ENCODE measurements at regions not wholly inside any gene's neighbourhood (a gene's known extent, or its start where the extent isn't known, plus 50 kb on each side); places are given as distances from the start of the nearest gene placed in this dataset.

DNA sequence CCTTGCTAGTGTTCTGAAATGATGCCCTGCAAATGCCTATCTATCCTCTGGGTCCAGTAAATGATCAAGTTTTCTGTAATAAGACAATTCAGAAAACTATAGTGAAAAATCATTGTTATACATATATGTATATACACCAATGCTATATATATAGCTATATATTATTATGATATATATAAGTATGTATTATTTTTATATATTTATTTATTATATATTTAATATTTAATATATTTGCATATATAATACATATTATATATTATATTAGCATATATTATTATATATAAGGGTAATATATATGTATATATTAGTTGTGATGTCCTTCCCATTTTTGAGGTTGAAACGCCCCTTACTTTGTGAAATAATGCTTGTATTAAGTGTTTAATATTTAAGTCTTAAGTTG is 181.4 kb upstream of the CACNA2D1 start:
- Histone ChIP-seq H4K91ac (ENCODE audit: low read depth, low read length) (no peak overlapping the region), H3K79me1 (ENCODE audit: low read length) (no peaks in the 10 kb centered on the region), H3K27ac (ENCODE audit: low read depth, low read length) (no peak overlapping the region), H2AK5ac (ENCODE audit: low read length) (no peak overlapping the region), H3K4me2 (ENCODE audit: low read length) (no peak overlapping the region), H3K23ac (ENCODE audit: low read length) (no peak overlapping the region), H3K9me3 (ENCODE audit: insufficient read depth, low read depth, low read length) (no peaks in the 10 kb centered on the region), H3K4me3 (ENCODE audit: low read depth, low read length) (no peak overlapping the region), H3K79me2 (ENCODE audit: control insufficient read depth, insufficient read depth, low read length, poor library complexity) (no peaks in the 10 kb centered on the region), H3K4ac (ENCODE audit: low read depth, low read length) (no peak overlapping the region), H4K12ac (ENCODE audit: low read depth, low read length) (no peak overlapping the region), H3K9ac (ENCODE audit: low read length) (no peak overlapping the region), H2BK5ac (ENCODE audit: low read depth, low read length, poor library complexity) (no peak overlapping the region), H3K36me3 (ENCODE audit: control insufficient read depth in 1 of 2, insufficient read depth in 2 of 2, low read length in 2 of 2) (no peaks in the 10 kb centered on the region), H3K18ac (ENCODE audit: low read length) (no peak overlapping the region), H4K8ac (ENCODE audit: low read depth, low read length) (no peak overlapping the region), H3K14ac (ENCODE audit: low read length) (no peak overlapping the region), H2BK12ac (ENCODE audit: low read length) (no peak overlapping the region), H2AFZ (ENCODE audit: insufficient read depth, low read length, poor library complexity) (no peak overlapping the region), H3K27me3 (ENCODE audit: insufficient read depth, low read length) (no peaks in the 10 kb centered on the region), H2BK120ac (ENCODE audit: insufficient read depth, low read length, poor library complexity) (no peak overlapping the region), H3K4me1 (ENCODE audit: control insufficient read depth in 1 of 2, insufficient read depth in 2 of 2, low read length in 2 of 2) (no peaks in the 10 kb centered on the region)
- no peak for DNase-seq
- no CpG with 5 or more reads among the region's 1 CpG for WGBS (ENCODE audit: extremely low coverage, insufficient coverage, insufficient read length)

GRCh38 chr7:82624337-82624736 is 180.8 kb upstream of the CACNA2D1 start:
- Histone ChIP-seq H3K79me2 (ENCODE audit: control insufficient read depth, insufficient read depth, low read length, poor library complexity) (no peaks in the 10 kb centered on the region), H4K91ac (ENCODE audit: low read depth, low read length) (no peak overlapping the region), H3K27me3 (ENCODE audit: insufficient read depth, low read length) (no peaks in the 10 kb centered on the region), H2AFZ (ENCODE audit: insufficient read depth, low read length, poor library complexity) (no peak overlapping the region), H3K23ac (ENCODE audit: low read length) (no peak overlapping the region), H2AK5ac (ENCODE audit: low read length) (no peak overlapping the region), H2BK120ac (ENCODE audit: insufficient read depth, low read length, poor library complexity) (no peak overlapping the region), H3K4ac (ENCODE audit: low read depth, low read length) (no peak overlapping the region), H3K27ac (ENCODE audit: low read depth, low read length) (no peak overlapping the region), H4K12ac (ENCODE audit: low read depth, low read length) (no peak overlapping the region), H3K9ac (ENCODE audit: low read length) (no peak overlapping the region), H3K4me3 (ENCODE audit: low read depth, low read length) (no peak overlapping the region), H3K4me2 (ENCODE audit: low read length) (no peak overlapping the region), H3K79me1 (ENCODE audit: low read length) (no peaks in the 10 kb centered on the region), H3K9me3 (ENCODE audit: insufficient read depth, low read depth, low read length) (no peaks in the 10 kb centered on the region), H3K18ac (ENCODE audit: low read length) (no peak overlapping the region), H4K8ac (ENCODE audit: low read depth, low read length) (no peak overlapping the region), H3K4me1 (ENCODE audit: control insufficient read depth in 1 of 2, insufficient read depth in 2 of 2, low read length in 2 of 2) (no peaks in the 10 kb centered on the region), H2BK5ac (ENCODE audit: low read depth, low read length, poor library complexity) (no peak overlapping the region), H2BK12ac (ENCODE audit: low read length) (no peak overlapping the region), H3K36me3 (ENCODE audit: control insufficient read depth in 1 of 2, insufficient read depth in 2 of 2, low read length in 2 of 2) (no peaks in the 10 kb centered on the region), H3K14ac (ENCODE audit: low read length) (no peak overlapping the region)
- DNase-seq: no peak
- no CpG with 5 or more reads among the region's 2 CpGs for WGBS (ENCODE audit: extremely low coverage, insufficient coverage, insufficient read length)

DNA sequence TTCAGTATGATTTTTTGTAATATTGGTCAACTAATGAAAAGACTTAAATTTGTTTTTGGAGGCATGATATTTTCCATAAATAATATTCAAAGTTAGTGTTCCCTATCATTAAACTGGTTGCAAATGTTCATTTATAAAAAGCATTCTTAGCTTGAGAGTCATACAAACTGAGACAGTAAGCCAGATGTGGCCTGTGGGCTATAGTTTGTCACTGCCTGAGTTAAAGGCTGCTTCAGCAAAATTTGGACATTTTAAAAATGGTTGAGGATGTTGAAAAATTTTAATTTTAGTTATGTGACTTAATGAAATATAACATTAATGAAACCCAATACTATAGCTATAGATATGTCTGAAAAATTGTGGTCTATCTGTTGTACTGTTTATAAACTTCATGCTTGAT is 180.2 kb upstream of the CACNA2D1 start:
- no peaks in the 10 kb centered on the region for H3K9me3 ChIP-seq (ENCODE audit: insufficient read depth, low read depth, low read length)
- no peak overlapping the region for H2BK5ac ChIP-seq (ENCODE audit: low read depth, low read length, poor library complexity)
- no peak overlapping the region for H3K23ac ChIP-seq (ENCODE audit: low read length)
- H3K36me3 ChIP-seq (ENCODE audit: control insufficient read depth in 1 of 2, insufficient read depth in 2 of 2, low read length in 2 of 2): no peaks in the 10 kb centered on the region
- H3K14ac ChIP-seq (ENCODE audit: low read length): no peak overlapping the region
- H3K4ac ChIP-seq (ENCODE audit: low read depth, low read length): no peak overlapping the region
- no peak overlapping the region for H3K4me3 ChIP-seq (ENCODE audit: low read depth, low read length)
- no peak overlapping the region for H3K18ac ChIP-seq (ENCODE audit: low read length)
- H4K12ac ChIP-seq (ENCODE audit: low read depth, low read length): no peak overlapping the region
- no peak overlapping the region for H2AK5ac ChIP-seq (ENCODE audit: low read length)
- H2BK120ac ChIP-seq (ENCODE audit: insufficient read depth, low read length, poor library complexity): no peak overlapping the region
- no peaks in the 10 kb centered on the region for H3K79me2 ChIP-seq (ENCODE audit: control insufficient read depth, insufficient read depth, low read length, poor library complexity)
- no peak overlapping the region for H2AFZ ChIP-seq (ENCODE audit: insufficient read depth, low read length, poor library complexity)
- DNase-seq: no peak
- H3K27me3 ChIP-seq (ENCODE audit: insufficient read depth, low read length): no peaks in the 10 kb centered on the region
- H3K79me1 ChIP-seq (ENCODE audit: low read length): no peaks in the 10 kb centered on the region
- no peak overlapping the region for H4K91ac ChIP-seq (ENCODE audit: low read depth, low read length)
- no peaks in the 10 kb centered on the region for H3K4me1 ChIP-seq (ENCODE audit: control insufficient read depth in 1 of 2, insufficient read depth in 2 of 2, low read length in 2 of 2)
- H3K27ac ChIP-seq (ENCODE audit: low read depth, low read length): no peak overlapping the region
- H3K4me2 ChIP-seq (ENCODE audit: low read length): no peak overlapping the region
- no peak overlapping the region for H3K9ac ChIP-seq (ENCODE audit: low read length)
- no peak overlapping the region for H4K8ac ChIP-seq (ENCODE audit: low read depth, low read length)
- H2BK12ac ChIP-seq (ENCODE audit: low read length): no peak overlapping the region

- Histone ChIP-seq H4K8ac (ENCODE audit: low read depth, low read length) (no peak overlapping the region), H3K79me1 (ENCODE audit: low read length) (no peaks in the 10 kb centered on the region), H3K27me3 (ENCODE audit: insufficient read depth, low read length) (no peaks in the 10 kb centered on the region), H2BK5ac (ENCODE audit: low read depth, low read length, poor library complexity) (no peak overlapping the region), H2AFZ (ENCODE audit: insufficient read depth, low read length, poor library complexity) (no peak overlapping the region), H3K9ac (ENCODE audit: low read length) (no peak overlapping the region), H3K14ac (ENCODE audit: low read length) (no peak overlapping the region), H3K4me3 (ENCODE audit: low read depth, low read length) (no peak overlapping the region), H4K12ac (ENCODE audit: low read depth, low read length) (no peak overlapping the region), H3K18ac (ENCODE audit: low read length) (no peak overlapping the region), H3K4me1 (ENCODE audit: control insufficient read depth in 1 of 2, insufficient read depth in 2 of 2, low read length in 2 of 2) (no peaks in the 10 kb centered on the region), H2BK120ac (ENCODE audit: insufficient read depth, low read length, poor library complexity) (no peak overlapping the region), H3K36me3 (ENCODE audit: control insufficient read depth in 1 of 2, insufficient read depth in 2 of 2, low read length in 2 of 2) (no peaks in the 10 kb centered on the region), H3K4ac (ENCODE audit: low read depth, low read length) (no peak overlapping the region), H2BK12ac (ENCODE audit: low read length) (no peak overlapping the region), H3K79me2 (ENCODE audit: control insufficient read depth, insufficient read depth, low read length, poor library complexity) (no peaks in the 10 kb centered on the region), H3K4me2 (ENCODE audit: low read length) (no peak overlapping the region), H4K91ac (ENCODE audit: low read depth, low read length) (no peak overlapping the region), H2AK5ac (ENCODE audit: low read length) (no peak overlapping the region), H3K9me3 (ENCODE audit: insufficient read depth, low read depth, low read length) (no peaks in the 10 kb centered on the region), H3K23ac (ENCODE audit: low read length) (no peak overlapping the region), H3K27ac (ENCODE audit: low read depth, low read length) (no peak overlapping the region)
- no CpG with 5 or more reads among the region's 1 CpG for WGBS (ENCODE audit: extremely low coverage, insufficient coverage, insufficient read length)
- no peak for DNase-seq
Measured at GRCh38 chr7:82617156-82617555, 173.6 kb upstream of the CACNA2D1 start.
